HepG2 (cell line): ENCODE measurements at regions not wholly inside any gene's neighbourhood (a gene's known extent, or its start where the extent isn't known, plus 50 kb on each side); places are given as distances from the start of the nearest gene placed in this dataset.

Experiments
- ATAC-seq: fragments of 200-7000 bp; cut with Tn5 transposase; 3 replicates; pipeline ENCODE4 v1.9.1; 2020; ENCODE audit warnings: mild to moderate bottlenecking, moderate library complexity
- BruUV-seq: library from RNA; stranded (reverse); fragments of 400-500 nt; replicated peaks from 2 replicates; lab custom pipeline; 2021; lab: Mats Ljungman, UMichigan
- CTCF ChIA-PET: fragments of 300-600 bp; formaldehyde crosslinking; extraction: SDS; loops from one replicate; lab custom pipeline; 2021; ENCODE audit warnings: low total read pairs, inconsistent platforms, low intra/inter-chr PET ratio; lab: Yijun Ruan, JAX
- POLR2A ChIA-PET: fragments of 350-600 bp; sonication (Branson Sonifier 250); formaldehyde crosslinking; loops from one replicate; lab custom pipeline; 2020; ENCODE audit warnings: antibody characterized with exemption, inconsistent platforms; lab: Yijun Ruan, JAX
- DNase-seq: peaks from one replicate; pipeline ENCODE4 v3.0.0-alpha.2; 2015; ENCODE audit warnings: low spot score
- FAIRE-seq: peaks from 3 replicates; lab custom pipeline; 2011; peaks lifted over from hg19 to GRCh38; lab: Jason Lieb, UNC
- H2AFZ ChIP-seq: one replicate; pipeline ENCODE4 v1.6.1; 2011; ENCODE audit warnings: low read length, inconsistent platforms
- H3K27ac ChIP-seq: fragments of 300-600 bp; 3 replicates; pipeline ENCODE4 v1.8.0; 2011; ENCODE audit warnings: mixed run types, mild to moderate bottlenecking, mixed read lengths, low read length, inconsistent platforms; ENCODE audit not compliant: insufficient read depth; ENCODE audit errors: extremely low read length
- H3K27me3 ChIP-seq, 2 experiments: fragments of 200-600 bp in 1 of 2; 2 replicates in 1 of 2; 3 replicates in 1 of 2; pipeline versions ENCODE4 v1.6.0 to v1.8.0; 2011; ENCODE audit warnings: low read length in 2 of 2, mild to moderate bottlenecking in 2 of 2, moderate library complexity in 2 of 2, inconsistent platforms in 1 of 2; ENCODE audit not compliant: insufficient read depth in 2 of 2, control insufficient read depth in 1 of 2
- H3K36me3 ChIP-seq, 2 experiments: fragments of 200-600 bp in 1 of 2; replicated peaks in 1 of 2; 2 replicates in 1 of 2; 3 replicates in 1 of 2; pipeline versions ENCODE4 v1.5.1 to v1.8.0; 2011; ENCODE audit warnings: low read length in 2 of 2, inconsistent platforms in 1 of 2; ENCODE audit not compliant: insufficient read depth in 2 of 2, control insufficient read depth in 1 of 2
- H3K4me1 ChIP-seq: 2 replicates; pipeline ENCODE4 v1.5.1; 2012; ENCODE audit warnings: low read length, inconsistent platforms; ENCODE audit not compliant: insufficient read depth
- H3K4me2 ChIP-seq: 2 replicates; pipeline ENCODE4 v1.6.0; 2011; ENCODE audit warnings: low read depth, low read length, inconsistent platforms
- H3K4me3 ChIP-seq, 3 experiments: fragments of 200-600 bp in 1 of 3; sonication (generic), shearing (Covaris generic) in 1 of 3; replicated peaks in 1 of 3; 2 replicates each; pipeline ENCODE4 v1.5.1; 2011 to 2016; ENCODE audit warnings: low read length in 3 of 3, inconsistent platforms in 2 of 3, low read depth in 2 of 3, mild to moderate bottlenecking in 2 of 3, control low read depth in 1 of 3, mixed read lengths in 1 of 3; ENCODE audit not compliant: insufficient read depth in 1 of 3
- H3K79me2 ChIP-seq: one replicate; pipeline ENCODE4 v1.6.1; 2011; ENCODE audit warnings: low read length, inconsistent platforms; ENCODE audit not compliant: insufficient read depth
- H3K9ac ChIP-seq: 2 replicates; pipeline ENCODE4 v1.6.0; 2011; ENCODE audit warnings: mild to moderate bottlenecking, low read depth, low read length, inconsistent platforms; ENCODE audit not compliant: insufficient read depth
- H3K9me3 ChIP-seq: 2 replicates; pipeline ENCODE4 v1.5.1; 2012; ENCODE audit warnings: mild to moderate bottlenecking, low read length
- H4K20me1 ChIP-seq: 2 replicates; pipeline ENCODE4 v1.6.0; 2011; ENCODE audit warnings: inconsistent platforms, mild to moderate bottlenecking, low read length, moderate library complexity; ENCODE audit not compliant: insufficient read depth
- BRD4 ChIP-seq: sonication (generic); formaldehyde crosslinking; IDR thresholded peaks from 2 replicates; pipeline ENCODE4 v1.4.0; 2020; ENCODE audit warnings: missing genetic modification reagents
- CEBPZ ChIP-seq: IDR thresholded peaks from 2 replicates; pipeline ENCODE4 v1.6.1; 2012; ENCODE audit warnings: low read length, improper control_type of control experiment
- JUND ChIP-seq: sonication (generic); formaldehyde crosslinking; IDR thresholded peaks from 2 replicates; pipeline ENCODE4 v1.8.0; 2022; ENCODE audit warnings: mild to moderate bottlenecking, missing genetic modification reagents
- MATR3 ChIP-seq: sonication (generic); formaldehyde crosslinking; IDR thresholded peaks from 2 replicates; pipeline ENCODE4 v1.4.0; 2020; ENCODE audit warnings: missing genetic modification reagents
- PHF21A ChIP-seq: sonication (generic); formaldehyde crosslinking; IDR thresholded peaks from 2 replicates; pipeline ENCODE4 v1.5.0; 2020; ENCODE audit warnings: mild to moderate bottlenecking, missing genetic modification reagents
- ZNF644 ChIP-seq: IDR thresholded peaks from 2 replicates; pipeline ENCODE4 v1.6.1; 2016; ENCODE audit warnings: low read depth
- ZNF687 ChIP-seq: sonication (generic); formaldehyde crosslinking; IDR thresholded peaks from 2 replicates; pipeline ENCODE4 v1.5.1; 2020; ENCODE audit warnings: mild to moderate bottlenecking, missing genetic modification reagents, moderate library complexity
- ZNF780A ChIP-seq: sonication (generic); formaldehyde crosslinking; IDR thresholded peaks from 2 replicates; pipeline ENCODE4 v1.8.0; 2022; ENCODE audit warnings: mild to moderate bottlenecking, missing genetic modification reagents, moderate library complexity
- ZZZ3 ChIP-seq: sonication (generic); formaldehyde crosslinking; IDR thresholded peaks from 2 replicates; pipeline ENCODE4 v1.4.0; 2020; ENCODE audit warnings: missing genetic modification reagents, mild to moderate bottlenecking, borderline replicate concordance
- WGBS: methylation state at CpG from one replicate; pipeline ENCODE4 v1.1.6; 2017; ENCODE audit warnings: low lambda C conversion rate; 5-methylcytosine and 5-hydroxymethylcytosine counted together
- in situ Hi-C: cut with HindIII; loops from 2 replicates; pipeline ENCODE4 v1.10.0; 2017; ENCODE audit warnings: low pct_unique_long_range_greater_than_20kb; ENCODE audit not compliant: extremely low pct_ligation_motif_present
- intact Hi-C: fragments of 100-400 bp; cut with micrococcal nuclease; formaldehyde crosslinking; loops from one replicate; pipeline ENCODE4 v1.10.0; 2022; ENCODE audit not compliant: unreplicated experiment
- TF ChIP-seq, protein P1 (sequence below): fragments of 450-650 bp; IDR thresholded peaks from 2 replicates; pipeline ENCODE4 v1.6.1; 2016

GRCh38 chr1:38329644-38330043 is 283.1 kb upstream of the POU3F1 start:
- no peak for ATAC-seq
- no TSS peak for BruUV-seq
- WGBS, result 0% methylated on average over 2 of the region's 2 CpGs

More at GRCh38 chr1:38329644-38330043, 283.1 kb upstream of the POU3F1 start:
- Histone ChIP-seq H4K20me1 (no peaks in the 10 kb centered on the region), H3K4me2 (no peak overlapping the region), H2AFZ (no peak overlapping the region), H3K4me1 (no peaks in the 10 kb centered on the region), H3K36me3 (no peaks in the 10 kb centered on the region), H3K27ac (no peak overlapping the region), H3K4me3 (no peak overlapping the region), H3K9me3 (no peaks in the 10 kb centered on the region), H3K79me2 (no peaks in the 10 kb centered on the region), H3K9ac (no peak overlapping the region), H3K27me3 (peaks cover 2 to 12% of the 10 kb centered on the region in 2 experiments; a peak in 3 of 5 replicates)
- POLR2A ChIA-PET, result interaction anchor here (0.6 kb wide), 1 partner anchor 805 kb away, joined by 3 read pairs; no protein-coding TSS in a partner anchor
- in situ Hi-C loops (no loop called here), intact Hi-C loops (no loop called here)
- FAIRE-seq, result no peak
- no peak for TF ChIP-seq ZNF780A (CRISPR knock-in tag)
- TF ChIP-seq ZNF644 (CRISPR knock-in tag), result no peak
- no peak for TF ChIP-seq BRD4 (CRISPR knock-in tag)
- no peak for TF ChIP-seq JUND
- TF ChIP-seq, protein P1, sequence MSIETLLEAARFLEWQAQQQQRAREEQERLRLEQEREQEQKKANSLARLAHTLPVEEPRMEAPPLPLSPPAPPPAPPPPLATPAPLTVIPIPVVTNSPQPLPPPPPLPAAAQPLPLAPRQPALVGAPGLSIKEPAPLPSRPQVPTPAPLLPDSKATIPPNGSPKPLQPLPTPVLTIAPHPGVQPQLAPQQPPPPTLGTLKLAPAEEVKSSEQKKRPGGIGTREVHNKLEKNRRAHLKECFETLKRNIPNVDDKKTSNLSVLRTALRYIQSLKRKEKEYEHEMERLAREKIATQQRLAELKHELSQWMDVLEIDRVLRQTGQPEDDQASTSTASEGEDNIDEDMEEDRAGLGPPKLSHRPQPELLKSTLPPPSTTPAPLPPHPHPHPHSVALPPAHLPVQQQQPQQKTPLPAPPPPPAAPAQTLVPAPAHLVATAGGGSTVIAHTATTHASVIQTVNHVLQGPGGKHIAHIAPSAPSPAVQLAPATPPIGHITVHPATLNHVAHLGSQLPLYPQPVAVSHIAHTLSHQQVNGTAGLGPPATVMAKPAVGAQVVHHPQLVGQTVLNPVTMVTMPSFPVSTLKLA, result no peak
- TF ChIP-seq MATR3, result no peak
- TF ChIP-seq CEBPZ, result no peak
- no peak for TF ChIP-seq PHF21A (CRISPR knock-in tag)
- no peak for TF ChIP-seq ZNF687
- TF ChIP-seq ZZZ3 (CRISPR knock-in tag), result no peak
- CTCF ChIA-PET, result no interaction called here
- no peak for DNase-seq
